NAMALWA (cell line): ENCODE measurements at regions not wholly inside any gene's neighbourhood (a gene's known extent, or its start where the extent isn't known, plus 50 kb on each side); places are given as distances from the start of the nearest gene placed in this dataset.
A peak's percentile ranks its signal among the peaks of the same experiment; 100 is the strongest.
"Not testable (repeated sequence)": the region's sequence is repeated elsewhere in the genome, so short reads cannot be mapped to it uniquely, and the experiment has no call there.

Experiments used
- DNase-seq: peaks from one replicate; pipeline ENCODE4 v3.0.0-alpha.2; 2015; ENCODE audit warnings: low spot score

DNA sequence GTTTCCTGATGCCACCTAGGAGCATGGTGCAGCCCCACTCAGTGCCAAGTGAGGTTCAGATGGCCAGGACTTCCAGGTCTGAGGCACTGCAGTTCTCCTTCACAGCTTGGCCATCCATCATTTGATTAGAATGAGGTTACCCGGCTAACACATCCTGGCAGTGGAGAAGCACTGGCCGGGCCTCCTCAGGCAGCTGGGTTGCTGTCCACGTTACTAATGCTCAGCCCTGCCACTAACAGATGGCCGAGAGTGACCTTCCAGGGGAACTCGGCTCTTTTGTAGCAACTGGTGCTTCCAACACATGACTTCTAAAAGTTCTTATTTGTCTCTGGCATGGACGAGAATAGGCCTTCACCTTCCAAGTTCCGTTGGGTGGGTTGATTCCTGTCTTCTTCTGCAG is 204.6 kb upstream of the CFAP20DC start:
- DNase-seq: no peak

DNA sequence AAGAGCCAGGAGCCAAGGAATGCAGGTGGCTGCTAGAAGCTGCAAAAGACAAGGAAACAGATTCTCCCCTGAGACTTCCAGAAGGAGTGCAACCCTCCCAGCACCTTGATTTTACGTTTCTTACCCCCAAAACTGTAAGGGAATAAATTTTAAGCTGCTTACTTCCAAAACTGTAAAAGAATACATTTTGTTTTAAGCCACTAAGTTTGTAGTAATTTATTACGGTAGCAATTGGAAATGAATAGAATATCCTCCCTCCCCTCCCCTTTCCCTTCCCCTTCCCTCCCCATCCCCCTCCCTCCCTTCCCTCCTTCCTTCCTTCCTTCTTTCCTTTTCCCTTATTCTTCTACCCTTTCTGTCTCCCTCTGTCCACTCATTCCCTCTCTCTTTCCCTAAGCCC is 203.7 kb upstream of the CFAP20DC start:
- no peak for DNase-seq

DNA sequence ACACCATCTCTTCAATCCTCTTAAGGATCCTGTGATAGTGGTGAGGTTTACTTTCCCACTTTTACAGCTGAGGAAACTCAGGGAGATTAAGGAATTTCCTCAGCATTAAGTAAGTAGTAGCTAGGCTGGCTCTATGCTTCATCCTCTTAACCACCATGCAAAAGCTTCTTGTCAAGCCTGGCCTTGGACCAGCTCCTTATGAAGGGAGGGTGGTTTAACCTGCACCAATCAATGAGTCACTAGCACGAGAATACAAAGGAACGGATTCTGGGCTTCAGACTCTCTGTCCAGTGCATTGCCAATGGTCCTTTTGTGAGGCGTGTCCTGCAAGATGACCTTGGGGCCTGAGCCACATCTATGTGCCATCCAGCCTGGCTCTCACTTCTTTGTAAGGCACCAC is 202.0 kb upstream of the CFAP20DC start:
- no peak for DNase-seq

DNA sequence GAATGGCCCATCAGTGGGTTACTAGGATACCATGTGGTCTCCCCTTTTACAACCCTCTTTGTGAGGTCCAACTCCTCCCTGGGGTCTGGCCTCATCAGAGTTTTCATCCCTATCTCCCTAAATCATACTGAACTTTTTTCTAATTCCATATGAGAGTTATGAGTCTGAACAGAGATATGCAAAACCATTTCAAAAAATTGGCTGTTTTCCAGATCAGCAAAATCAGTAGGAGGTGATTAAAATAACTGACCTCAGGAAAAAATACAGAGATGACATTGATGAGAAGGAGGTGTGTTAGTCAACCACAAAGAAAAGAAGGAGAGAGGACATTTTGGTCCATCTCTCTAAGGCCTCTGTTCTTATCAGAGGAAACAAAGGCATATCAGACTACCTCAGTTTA is 200.8 kb upstream of the CFAP20DC start:
- no peak for DNase-seq

DNA sequence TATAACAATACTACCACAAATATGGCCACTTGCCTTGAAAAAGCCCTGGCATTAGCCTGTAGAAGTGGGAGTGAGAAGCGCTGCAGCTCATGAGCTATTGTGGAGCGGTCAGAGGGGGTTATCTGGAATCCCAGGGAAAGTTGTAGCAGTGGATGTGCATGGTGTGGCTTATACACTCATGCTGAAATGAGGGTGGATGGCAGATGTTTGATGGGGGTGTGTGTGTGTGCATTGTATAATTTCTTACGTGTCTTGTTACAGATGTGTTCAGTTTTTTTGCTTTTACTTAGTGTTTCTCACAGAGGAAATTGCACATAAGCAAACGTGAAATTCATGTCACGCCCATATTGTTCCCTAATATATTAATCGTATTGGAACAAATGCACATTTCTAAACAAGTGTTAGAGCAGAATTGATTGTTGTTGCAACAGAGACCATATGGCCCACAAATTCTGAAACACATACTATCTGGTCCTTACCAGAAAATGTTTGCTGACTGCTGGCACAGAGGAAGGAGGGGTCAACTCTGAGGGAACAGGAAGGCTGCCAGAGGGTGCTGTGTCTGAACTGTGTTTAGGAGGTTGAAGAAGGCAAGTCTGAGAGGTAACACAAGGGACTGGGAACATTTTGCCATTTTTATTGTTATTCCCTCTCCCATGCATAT is 200.0 kb upstream of the CFAP20DC start:
- DNase-seq: no peak

DNA sequence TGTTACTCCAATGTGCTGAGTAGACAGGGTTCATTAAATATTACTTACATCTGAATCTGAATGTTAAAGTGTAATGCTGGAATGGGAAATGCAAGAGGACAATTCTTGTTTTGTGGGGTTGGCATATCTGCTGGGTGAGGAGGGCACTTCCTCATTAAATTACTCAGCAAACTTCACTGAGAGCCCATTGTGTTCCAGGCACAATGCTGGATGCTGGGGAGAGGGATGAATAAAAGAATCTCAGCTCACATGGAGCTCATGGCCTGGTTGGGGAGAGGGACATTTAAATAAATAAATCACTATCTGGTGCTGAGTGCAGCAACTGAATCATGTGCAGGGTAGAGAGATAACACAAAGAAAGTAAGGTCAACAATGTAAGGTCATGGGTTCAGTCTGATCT is 199.2 kb upstream of the CFAP20DC start:
- no peak for DNase-seq

DNA sequence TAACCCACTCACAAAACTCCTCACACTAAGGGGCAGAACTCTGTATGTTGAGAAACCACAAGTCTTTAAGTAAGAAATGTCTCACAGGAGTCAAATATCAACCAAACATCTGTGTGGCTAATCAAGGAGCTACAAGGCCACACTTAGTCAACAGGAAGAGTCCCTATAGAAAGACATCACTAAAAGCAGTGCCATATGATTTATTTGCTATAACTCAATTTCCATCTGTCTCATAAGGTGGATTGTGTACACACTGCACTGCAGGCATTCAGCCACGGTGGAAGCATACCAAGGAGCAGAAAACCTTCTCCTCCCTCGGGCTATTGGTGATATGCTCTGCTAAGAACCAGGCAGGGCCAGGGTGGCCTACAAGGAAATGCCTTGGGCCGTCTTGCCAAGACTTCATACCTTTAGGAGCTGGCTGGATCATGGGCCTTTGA is 197.6 kb upstream of the CFAP20DC start:
- peak; percentile 5 for DNase-seq

DNA sequence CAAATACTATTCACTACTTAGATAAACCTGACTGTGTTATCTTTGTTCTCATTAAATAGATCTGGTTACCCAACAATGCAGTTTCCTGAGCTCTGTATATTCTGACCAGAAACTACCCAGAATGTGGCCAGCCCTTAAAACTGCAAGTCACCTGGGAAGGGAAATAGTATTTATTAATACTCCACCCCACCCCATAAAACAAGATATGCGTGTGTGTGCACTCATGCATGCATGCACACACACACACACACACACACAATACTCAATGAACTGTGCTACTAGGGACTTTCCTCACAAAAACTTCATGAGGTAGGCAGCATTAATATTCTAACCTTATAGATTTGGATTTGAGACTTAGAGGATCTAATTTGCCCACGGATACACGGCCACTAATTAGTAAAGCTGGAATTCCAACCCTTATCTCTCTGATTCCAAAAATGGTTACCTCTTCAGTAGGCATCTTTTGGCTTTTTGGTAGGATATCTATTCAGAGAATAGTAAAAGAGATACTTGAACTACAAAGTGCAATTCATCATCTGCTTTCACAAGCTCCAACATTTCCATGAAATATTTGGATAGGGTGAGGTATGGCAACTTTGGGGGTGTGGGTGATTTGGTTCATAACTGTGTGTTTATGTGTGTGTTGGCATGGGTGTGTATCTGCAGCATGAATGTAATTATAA is 197.0 kb upstream of the CFAP20DC start:
- DNase-seq: peak; percentile 3

DNA sequence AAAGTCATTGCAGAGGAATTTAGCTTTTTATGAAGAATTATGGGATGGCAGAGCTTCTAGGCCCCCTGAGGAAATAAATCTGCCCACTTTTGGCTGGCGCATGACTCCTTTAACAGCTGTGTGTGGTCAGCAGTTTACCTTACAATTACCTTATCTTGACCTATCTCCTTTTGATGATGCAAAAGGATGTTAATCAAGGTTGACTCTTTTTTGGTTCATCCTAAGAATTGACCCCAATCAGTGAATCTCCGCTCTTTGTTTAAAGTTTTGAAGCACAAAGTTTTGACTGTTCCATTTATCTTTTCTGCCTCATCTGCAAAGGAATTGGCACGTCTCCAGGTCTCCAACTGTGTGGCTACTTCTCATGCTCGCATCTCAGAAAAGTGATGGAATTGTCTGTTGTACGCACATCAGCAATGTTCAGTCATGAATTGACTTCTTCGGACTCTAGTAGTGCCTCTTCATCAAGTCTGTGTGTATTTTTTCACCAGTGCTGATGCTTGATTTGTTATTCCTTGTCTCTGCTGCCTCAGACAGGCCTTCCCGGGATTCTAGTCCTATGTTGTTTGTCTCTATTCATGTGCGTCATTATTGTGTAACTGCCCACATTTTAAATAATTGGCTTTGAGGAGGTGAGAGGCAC is 196.2 kb upstream of the CFAP20DC start:
- no peak for DNase-seq

DNA sequence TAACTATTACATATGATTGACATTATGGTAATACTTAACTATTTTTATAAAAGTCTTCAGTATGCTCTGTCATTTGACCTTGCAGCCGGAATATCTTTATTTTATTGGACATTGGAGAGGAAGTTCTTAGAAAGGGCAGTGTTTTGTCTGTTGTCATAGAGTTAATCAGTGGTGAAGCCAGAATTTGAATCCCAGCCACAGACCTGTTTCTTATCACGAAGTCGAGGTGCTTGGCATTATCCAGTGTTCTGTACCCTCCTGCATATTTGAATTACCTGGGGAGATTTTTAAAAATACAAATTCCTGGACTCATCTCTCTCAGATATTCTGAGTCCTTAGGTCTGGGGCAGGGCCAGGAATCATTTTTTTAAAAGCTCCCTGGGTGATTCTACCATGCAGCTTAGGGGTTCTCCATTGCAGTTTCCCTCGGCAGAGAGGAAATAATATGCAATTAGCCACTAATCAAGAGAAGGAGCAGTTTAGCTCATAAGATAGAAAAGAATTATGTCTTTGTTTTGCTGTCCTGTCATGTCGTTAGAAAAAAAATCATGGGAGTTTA is 195.6 kb upstream of the CFAP20DC start:
- no peak for DNase-seq

DNA sequence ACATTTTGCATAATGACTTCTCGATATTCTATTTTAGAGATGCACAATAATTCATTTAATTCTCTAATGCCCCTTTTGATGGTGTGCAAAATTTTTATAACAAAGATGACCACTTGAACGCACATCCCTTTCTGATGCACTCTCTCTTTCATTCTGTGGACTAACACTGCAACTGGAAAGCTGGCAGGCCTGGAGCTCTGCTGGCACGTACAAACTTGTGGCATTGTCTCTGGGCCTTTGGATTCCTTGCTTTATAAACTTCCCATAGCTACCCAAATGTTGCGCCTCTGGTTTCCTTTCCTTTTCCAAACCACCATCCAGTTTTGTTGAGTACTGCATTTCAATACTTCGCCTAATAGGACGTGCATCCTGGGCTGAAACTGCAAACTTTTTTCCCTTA is 194.5 kb upstream of the CFAP20DC start:
- no peak for DNase-seq

DNA sequence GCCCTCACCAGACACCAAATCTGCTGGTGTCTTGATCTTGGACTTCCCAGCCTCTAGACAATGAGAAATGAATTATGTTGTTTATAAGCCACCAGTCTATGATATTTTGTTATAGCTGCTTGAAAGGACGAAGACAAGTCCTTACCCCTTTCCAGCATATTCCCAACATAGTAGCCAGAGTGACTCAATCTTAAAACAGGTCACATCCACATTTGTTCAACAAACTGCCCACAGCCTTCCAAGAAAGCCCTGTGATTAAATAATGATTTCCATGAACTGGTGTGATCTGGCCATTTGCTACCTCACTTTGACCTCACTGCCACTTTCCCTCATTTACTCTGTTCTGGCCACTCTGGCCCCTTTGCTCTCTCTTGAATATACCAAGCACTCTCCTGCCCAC is 193.7 kb upstream of the CFAP20DC start:
- DNase-seq: no peak

DNA sequence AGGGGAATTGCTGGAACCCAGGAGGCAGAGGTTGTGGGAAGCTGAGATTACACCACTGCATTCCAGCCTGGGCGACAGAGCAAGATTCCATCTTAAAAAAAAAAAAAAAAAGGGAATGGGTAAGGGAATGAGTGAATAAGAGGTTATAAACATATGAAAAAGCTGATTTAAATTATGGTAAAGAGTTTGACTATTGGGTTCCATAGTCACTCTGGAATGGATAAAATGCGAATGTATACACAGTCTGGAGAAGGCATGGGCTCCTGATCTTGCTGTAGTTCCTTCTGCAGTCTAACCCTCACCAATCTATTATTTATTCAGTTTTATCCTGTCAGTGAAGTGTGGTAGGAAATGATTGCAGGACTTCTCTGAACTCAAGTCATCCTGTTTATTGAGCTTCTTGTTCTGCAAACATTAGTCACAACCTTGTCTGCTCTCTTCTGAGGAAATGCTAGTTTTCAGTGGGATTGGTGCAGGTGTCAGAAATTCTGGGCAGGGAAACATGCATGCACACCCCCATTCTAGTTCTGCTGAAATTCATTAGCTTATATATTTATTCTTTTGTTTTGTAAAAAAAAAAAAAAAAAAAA is 190.9 kb upstream of the CFAP20DC start:
- no peak for DNase-seq

DNA sequence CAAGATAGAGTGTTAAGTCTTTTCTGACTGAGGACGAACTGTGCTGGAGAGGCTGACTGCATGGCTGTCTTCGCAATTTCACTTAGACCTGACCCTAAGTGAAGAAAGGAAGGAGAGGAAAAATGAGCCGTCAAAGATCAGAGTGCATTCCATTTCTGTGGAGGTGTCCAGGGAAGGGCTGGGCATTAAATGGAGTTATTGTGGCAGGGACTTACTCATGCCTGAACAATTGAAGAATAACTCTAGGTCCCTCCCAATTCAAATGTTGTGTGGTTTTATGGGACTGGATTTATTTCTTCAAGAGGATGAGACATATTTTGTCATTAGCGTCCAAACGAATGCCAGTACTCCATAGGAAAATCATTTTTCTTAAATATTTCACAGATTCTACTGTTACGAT is 187.3 kb upstream of the CFAP20DC start:
- no peak for DNase-seq

DNA sequence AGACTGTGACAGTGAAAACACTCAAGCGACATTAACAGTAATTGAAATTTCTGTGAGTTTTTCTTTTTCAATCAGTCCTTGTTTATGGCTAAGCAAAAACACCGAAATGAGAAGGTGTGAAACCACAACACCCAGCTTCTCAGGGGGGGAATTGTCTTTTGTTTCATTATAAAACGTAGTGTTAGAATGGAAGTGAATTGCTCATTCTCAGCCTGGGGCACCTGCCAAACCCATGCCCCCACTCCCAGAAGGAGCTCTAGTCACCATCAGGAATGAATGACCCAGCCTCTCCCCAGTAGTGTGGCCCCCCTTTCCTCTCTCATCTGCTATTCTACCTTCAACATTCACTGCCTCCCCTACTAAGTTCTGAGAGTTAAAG is 185.8 kb upstream of the CFAP20DC start:
- DNase-seq: no peak

DNA sequence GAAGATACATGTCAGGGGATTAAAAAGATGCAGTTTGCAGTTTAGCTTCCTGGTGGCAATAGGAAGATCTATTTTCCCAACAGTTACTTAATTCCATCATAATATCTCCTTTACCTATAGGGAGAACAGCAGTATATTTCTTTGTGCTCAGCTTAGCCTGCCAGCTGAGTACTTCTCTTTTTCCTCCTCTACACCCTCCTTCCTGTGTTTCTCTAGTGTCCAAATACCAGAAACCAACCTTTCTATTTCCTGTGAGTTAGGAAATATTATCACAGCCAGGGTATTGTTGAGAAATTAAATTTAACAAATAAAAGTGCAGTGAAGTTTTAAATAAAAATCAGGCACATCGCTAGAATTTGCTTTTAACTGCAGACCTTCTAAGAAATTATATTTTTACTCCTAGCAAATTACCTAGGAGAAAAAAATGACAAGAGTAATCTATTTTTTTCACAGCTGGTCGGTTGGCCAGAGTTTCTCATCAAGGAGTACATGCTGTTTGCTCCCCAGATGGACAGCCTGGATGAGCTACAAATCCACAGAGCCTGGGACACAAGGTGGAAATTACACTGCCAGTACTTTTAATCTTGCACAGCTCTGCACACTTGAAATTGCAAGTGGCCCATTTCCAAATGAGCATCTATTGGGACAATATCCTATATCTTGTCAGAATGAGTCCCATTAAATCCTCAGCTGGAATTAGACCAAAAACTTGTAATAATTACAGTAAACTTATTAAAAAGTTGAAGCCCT is 185.2 kb upstream of the CFAP20DC start:
- no peak for DNase-seq

DNA sequence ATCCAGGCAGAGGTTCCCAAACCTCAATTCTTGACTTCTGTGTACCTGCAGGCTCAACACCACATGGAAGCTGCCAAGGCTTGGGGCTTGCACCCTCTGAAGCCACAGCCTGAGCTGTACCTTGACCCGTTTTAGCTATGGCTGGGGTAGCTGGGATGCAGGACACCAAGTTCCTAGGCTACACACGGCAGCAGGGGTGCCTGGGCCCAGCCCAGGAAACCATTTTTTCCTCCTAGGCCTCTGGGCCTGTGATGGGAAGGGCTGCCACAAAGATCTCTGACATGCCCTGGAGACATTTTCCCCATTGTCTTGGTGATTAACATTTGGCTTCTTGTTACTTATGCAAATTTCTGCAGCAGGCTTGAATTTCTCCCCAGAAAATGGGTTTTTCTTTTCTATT is 180.6 kb upstream of the CFAP20DC start:
- DNase-seq: not testable (repeated sequence)

DNA sequence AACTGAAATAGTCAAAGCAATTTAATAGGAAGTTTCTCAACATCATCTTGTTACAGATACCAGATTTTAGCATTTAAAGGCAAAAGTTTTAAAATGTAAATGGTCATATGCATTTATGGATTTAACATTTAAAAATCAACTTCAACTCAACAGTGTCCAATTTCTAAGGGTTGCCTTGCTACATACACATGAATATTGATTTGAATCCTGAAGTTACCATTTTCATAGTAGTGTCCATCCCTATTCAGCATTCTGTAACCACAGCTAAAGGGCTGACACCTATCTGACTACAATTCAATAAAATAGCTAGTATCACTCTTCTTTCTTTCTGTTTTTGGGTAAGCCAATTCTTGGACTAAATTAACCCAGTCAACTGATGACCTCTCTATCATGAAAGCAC is 164.0 kb upstream of the CFAP20DC start:
- DNase-seq: no peak

DNA sequence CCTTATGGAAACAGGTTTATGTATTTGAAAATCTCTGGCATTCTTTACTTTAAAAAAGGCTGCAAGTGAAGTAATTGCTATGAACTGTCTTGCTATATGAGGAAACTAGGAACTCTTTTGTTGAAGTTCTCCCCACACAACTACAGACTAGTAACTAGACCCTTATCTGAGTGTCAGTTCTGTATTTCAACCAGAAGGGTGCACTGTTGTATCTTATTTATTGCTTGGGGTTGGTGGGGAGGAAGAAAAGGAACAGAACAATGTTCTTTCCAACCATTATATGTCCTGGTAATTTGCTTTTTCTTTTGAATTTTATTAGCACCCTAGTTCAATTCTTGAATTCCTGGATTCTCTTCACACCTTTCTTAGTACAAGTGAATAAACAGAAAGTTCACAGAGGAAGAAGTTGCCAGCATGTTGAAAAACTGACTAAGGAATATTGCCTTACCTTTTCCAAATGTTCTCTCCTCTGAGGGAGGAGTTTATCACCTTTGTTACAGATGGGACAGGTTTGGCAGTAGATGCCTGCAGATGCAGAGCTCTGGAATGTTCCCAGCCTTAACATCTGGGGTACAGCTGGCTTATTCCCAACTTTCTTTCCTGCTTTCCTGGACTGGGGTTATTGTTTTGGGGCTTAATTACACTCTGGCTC is 162.4 kb upstream of the CFAP20DC start:
- peak; percentile 57 for DNase-seq

DNA sequence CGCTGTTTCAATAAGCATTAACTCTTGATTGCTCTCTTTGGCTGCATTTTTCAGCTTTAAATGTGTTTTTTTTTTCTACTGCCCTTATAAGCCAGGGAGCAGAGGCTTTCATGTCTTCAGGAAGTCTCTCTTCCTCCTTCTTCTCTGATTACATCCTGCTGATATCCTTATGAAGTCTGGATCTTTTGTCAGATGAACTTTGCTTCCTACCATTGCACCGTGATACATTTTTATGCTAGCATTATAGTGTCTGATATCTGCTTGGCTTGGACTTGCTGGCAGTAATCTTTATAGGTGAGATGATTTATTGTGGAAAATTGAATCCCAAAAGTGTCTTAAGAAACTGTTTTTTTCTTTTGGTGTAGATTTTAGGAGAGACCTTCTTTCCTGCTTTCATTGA is 160.4 kb upstream of the CFAP20DC start:
- no peak for DNase-seq

DNA sequence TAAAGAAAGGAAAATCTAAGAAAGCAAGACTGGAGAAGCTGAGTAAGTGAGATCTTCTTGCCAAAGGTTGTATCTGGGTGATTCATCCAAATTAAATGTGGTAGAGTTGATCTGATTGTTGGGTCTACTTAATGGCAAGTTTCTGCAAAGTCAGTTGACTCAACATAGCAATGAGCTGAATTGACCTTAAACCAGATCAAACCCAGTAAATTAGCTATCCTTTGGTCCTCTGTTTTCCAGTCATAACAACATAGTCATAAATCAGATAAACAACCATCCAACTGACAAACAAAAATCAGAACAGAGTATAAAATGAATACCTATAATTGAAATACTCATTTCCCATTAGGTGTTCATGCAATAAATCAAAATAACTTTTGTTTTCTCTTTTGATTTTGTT is 142.6 kb upstream of the CFAP20DC start:
- no peak for DNase-seq

DNA sequence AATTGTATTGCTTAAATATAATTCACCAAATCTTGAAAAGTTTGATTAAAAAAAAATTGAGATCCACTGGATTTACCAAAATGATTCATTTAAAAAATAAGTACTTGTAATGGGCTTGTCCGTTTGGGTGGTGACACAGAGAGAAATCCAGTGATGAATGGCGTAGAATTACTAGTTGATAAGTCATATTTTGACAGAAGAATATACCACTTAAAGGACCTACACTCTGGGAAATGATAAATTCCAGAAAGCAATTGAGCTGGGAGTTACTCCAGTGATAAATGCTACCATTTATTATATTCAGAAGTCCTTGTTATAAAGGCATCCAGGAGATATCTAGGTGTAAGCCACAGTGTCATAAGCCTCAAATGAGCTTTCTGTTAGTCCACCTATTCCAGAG is 141.8 kb upstream of the CFAP20DC start:
- no peak for DNase-seq
